Colonic mucosa (tissue), 4 donors: ENCODE measurements at regions not wholly inside any gene's neighbourhood (a gene's known extent, or its start where the extent isn't known, plus 50 kb on each side); places are given as distances from the start of the nearest gene placed in this dataset.

Source experiments
- DNase-seq: peaks from one replicate; pipeline ENCODE4 v3.0.0-alpha.2; 2020
- H3K27ac ChIP-seq: fragments of 200-600 bp; one replicate; pipeline ENCODE4 v1.8.0; 2021
- H3K27me3 ChIP-seq: fragments of 200-600 bp; one replicate; pipeline ENCODE4 v1.8.0; 2021
- H3K36me3 ChIP-seq: fragments of 200-600 bp; one replicate; pipeline ENCODE4 v1.8.0; 2021
- H3K4me1 ChIP-seq: fragments of 200-600 bp; one replicate; pipeline ENCODE4 v1.8.0; 2021; ENCODE audit warnings: mild to moderate bottlenecking
- H3K4me3 ChIP-seq: fragments of 200-600 bp; one replicate; pipeline ENCODE4 v1.8.0; 2021
- H3K9ac ChIP-seq, 2 donors: one replicate each; pipeline ENCODE4 v1.7.0; 2013; ENCODE audit warnings: control low read depth in 2 of 2, low read depth in 2 of 2, low read length in 2 of 2
- H3K9me3 ChIP-seq: fragments of 200-600 bp; one replicate; pipeline ENCODE4 v1.8.0; 2021
- intact Hi-C: fragments of 100-400 bp; cut with DNase I; formaldehyde crosslinking; loops from one replicate; pipeline ENCODE4 v1.14.1; 2022
- TF ChIP-seq, protein P1 (sequence below): fragments of 200-600 bp; IDR thresholded peaks from one replicate; pipeline ENCODE4 v1.8.0; 2022; ENCODE audit warnings: antibody characterized with exemption, mild to moderate bottlenecking
- donor health status: healthy.
- donor health status: DM: no; HTN: no; CAD: no.
- donor health status: DM: no; HTN: no; CAD: no.

DNA sequence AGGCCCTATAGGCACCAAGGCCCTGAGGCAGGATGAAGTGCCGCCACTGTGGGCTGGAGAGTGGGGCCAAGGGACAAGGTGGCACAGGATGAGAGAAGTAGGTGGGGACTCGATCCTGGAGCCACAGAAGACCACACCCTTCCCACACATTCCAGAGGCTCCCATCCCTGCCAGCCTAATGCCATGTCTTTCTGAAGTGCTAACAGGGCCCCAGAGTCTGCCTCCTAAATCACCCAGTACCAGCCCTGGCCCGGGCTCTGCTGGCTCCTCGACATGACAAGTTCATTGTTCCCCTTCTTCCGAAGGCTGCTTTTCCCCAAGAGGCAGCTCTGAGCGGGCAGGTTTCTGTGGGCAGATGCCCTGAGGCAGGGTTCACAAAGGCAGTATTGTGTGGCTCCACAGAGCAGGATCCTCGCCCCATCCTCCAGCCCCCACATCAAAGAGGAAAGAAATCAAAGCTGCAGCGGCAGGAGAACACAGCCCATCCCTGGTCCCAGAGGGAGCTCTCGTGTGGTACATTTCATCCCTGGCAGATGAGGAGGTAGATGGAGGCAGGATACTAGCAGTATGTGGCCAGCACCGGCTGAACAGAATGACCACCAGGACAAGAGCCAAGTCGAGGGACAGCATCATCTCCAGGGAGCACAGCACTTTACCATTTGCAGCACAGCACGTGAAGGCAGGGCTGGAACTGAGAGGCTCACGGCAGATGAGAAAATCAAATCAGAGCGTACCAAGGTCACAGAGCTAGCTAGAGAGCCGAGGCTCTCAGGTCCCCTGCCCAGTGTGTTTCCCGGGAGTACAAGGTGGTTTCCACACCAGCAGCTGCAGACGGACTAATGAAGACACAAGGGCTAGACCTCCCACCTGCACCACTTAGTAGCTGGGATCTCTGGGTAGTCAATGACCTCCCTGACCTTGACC lies 64.8 kb downstream of the SYF2 start:
- H3K36me3 ChIP-seq, result no peaks in the 10 kb centered on the region
- H3K4me3 ChIP-seq, result no peak overlapping the region
- TF ChIP-seq, protein P1, sequence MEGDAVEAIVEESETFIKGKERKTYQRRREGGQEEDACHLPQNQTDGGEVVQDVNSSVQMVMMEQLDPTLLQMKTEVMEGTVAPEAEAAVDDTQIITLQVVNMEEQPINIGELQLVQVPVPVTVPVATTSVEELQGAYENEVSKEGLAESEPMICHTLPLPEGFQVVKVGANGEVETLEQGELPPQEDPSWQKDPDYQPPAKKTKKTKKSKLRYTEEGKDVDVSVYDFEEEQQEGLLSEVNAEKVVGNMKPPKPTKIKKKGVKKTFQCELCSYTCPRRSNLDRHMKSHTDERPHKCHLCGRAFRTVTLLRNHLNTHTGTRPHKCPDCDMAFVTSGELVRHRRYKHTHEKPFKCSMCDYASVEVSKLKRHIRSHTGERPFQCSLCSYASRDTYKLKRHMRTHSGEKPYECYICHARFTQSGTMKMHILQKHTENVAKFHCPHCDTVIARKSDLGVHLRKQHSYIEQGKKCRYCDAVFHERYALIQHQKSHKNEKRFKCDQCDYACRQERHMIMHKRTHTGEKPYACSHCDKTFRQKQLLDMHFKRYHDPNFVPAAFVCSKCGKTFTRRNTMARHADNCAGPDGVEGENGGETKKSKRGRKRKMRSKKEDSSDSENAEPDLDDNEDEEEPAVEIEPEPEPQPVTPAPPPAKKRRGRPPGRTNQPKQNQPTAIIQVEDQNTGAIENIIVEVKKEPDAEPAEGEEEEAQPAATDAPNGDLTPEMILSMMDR, result no peak
- H3K27ac ChIP-seq, result peak overlapping the region; percentile 77
- no peaks in the 10 kb centered on the region for H3K9me3 ChIP-seq
- H3K4me1 ChIP-seq, result peaks cover 4% of the 10 kb centered on the region
- intact Hi-C loops, result no loop called here
- peak overlapping the region; percentile 12 to 48 for H3K9ac ChIP-seq
- H3K27me3 ChIP-seq, result no peaks in the 10 kb centered on the region
- DNase-seq, result peak; percentile 45

DNA sequence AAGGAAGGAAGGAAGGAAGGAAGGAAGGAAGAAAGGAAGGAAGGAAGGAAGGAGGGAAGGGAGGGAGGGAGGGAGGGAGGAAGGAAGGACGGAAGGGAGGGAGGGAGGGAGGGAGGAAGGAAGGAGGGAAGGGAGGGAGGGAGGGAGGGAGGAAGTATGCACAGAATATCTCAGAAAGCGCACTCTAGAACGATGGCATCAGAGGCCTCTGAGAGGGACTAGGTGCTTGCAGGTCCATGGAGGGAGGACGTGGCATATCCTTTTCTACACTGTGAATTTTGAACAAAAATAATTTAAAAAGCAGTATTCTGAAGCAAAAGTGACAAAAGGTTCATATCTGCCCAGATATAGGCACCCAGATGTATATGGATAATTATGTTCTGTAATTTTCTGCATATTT lies 65.5 kb downstream of the SYF2 start:
- no peak for DNase-seq
- H3K27me3 ChIP-seq, result no peaks in the 10 kb centered on the region
- no peak overlapping the region for H3K4me3 ChIP-seq
- peak overlapping the region; percentile 77 for H3K27ac ChIP-seq
- no peaks in the 10 kb centered on the region for H3K9me3 ChIP-seq
- H3K4me1 ChIP-seq, result peaks cover 4% of the 10 kb centered on the region
- peak overlapping the region in 1 of 2 donors; percentile 48 for H3K9ac ChIP-seq
- intact Hi-C loops, result no loop called here
- no peaks in the 10 kb centered on the region for H3K36me3 ChIP-seq
- TF ChIP-seq, protein P1, result no peak

DNA sequence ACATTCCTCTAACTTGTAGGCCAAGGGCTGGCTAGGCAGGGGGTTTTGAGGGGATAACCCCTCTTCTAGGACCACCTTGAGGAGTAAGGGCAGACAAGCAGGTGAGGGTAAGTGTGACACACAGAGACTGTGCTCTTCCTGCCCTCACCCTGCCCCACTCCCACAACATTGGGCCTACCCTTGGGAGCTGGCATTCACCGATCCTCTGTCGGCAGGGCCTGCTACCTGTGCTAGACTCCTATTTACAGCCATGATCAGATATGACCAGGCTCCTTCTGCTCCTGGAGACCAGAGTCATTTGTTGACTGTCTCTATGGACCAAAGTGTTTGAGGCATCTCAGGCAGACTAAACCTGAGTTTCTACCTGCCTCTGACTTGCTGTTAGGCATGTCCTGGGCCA lies 68.3 kb downstream of the SYF2 start:
- H3K9ac ChIP-seq, result no peak overlapping the region
- H3K9me3 ChIP-seq, result no peaks in the 10 kb centered on the region
- no peak for DNase-seq
- no peak overlapping the region for H3K4me3 ChIP-seq
- H3K27ac ChIP-seq, result no peak overlapping the region
- H3K4me1 ChIP-seq, result peaks cover 4% of the 10 kb centered on the region
- intact Hi-C loops, result no loop called here
- TF ChIP-seq, protein P1, result no peak
- H3K27me3 ChIP-seq, result no peaks in the 10 kb centered on the region
- no peaks in the 10 kb centered on the region for H3K36me3 ChIP-seq

DNA sequence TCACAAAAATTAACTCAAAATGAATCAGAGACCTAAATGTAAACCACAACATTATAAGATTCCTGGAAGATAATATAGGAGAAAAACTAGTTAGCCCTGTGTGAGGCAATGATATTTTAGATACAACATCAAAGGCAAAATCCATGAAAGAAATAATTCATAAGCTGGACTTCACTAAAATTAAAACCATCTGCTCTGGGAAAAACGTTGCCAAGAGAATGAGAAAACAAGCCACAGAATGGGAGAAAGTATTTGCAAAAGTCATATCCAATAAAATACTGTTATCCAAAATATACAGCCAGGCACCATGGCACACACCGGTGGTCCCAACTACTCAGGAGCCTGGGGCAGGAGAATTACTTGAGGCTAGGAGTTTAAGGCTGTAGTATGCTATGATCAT lies 70.3 kb downstream of the SYF2 start:
- intact Hi-C loops, result no loop called here
- Histone ChIP-seq H3K27ac (no peak overlapping the region), H3K9me3 (no peaks in the 10 kb centered on the region), H3K4me3 (no peak overlapping the region), H3K4me1 (no peaks in the 10 kb centered on the region), H3K36me3 (no peaks in the 10 kb centered on the region), H3K9ac (no peak overlapping the region), H3K27me3 (no peaks in the 10 kb centered on the region)
- DNase-seq, result no peak
- TF ChIP-seq, protein P1, result no peak

DNA sequence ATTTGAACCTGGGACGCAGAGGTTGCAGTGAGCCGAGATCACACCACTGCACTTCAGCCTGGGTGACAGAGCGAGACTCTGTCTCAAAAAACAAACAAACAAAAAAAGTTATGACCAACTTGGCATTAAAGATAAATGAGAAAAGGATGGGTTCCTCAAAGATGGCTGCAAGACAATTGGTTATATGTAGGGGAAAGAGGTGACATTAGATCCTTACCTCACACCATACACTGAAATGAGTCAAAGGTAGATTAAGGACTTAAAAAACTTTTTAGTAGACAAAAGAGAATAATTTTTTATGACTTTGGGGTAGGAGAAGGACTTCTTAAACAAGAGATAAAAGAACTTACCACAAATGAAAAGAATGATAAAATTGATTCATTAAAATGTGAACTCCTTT lies 74.5 kb downstream of the SYF2 start:
- no peak for DNase-seq
- no peaks in the 10 kb centered on the region for H3K36me3 ChIP-seq
- H3K27ac ChIP-seq, result no peak overlapping the region
- H3K27me3 ChIP-seq, result no peaks in the 10 kb centered on the region
- H3K9me3 ChIP-seq, result no peaks in the 10 kb centered on the region
- TF ChIP-seq, protein P1, result no peak
- no peak overlapping the region for H3K9ac ChIP-seq
- H3K4me3 ChIP-seq, result no peak overlapping the region
- intact Hi-C loops, result no loop called here
- H3K4me1 ChIP-seq, result no peaks in the 10 kb centered on the region
